HCT116 (cell line): ENCODE measurements at regions not wholly inside any gene's neighbourhood (a gene's known extent, or its start where the extent isn't known, plus 50 kb on each side); places are given as distances from the start of the nearest gene placed in this dataset.

Experiments used
- EGR1 ChIP-seq: IDR thresholded peaks from 2 replicates; pipeline ENCODE4 v1.6.1; 2012; ENCODE audit warnings: low read depth
- ELF1 ChIP-seq: IDR thresholded peaks from 2 replicates; pipeline ENCODE4 v1.6.1; 2012; ENCODE audit warnings: low read depth, borderline replicate concordance
- EZH2 ChIP-seq: fragments of 200-600 bp; sonication (generic); IDR thresholded peaks from 2 replicates; pipeline ENCODE4 v1.6.1; 2017; ENCODE audit warnings: antibody characterized with exemption, mixed run types
- EZH2phosphoT487 ChIP-seq: fragments of 200-600 bp; IDR thresholded peaks from 2 replicates; pipeline ENCODE4 v1.6.1; 2018; ENCODE audit warnings: antibody characterized with exemption, borderline replicate concordance
- JUND ChIP-seq: IDR thresholded peaks from 2 replicates; pipeline ENCODE4 v1.6.1; 2012
- POLR2A ChIP-seq: IDR thresholded peaks from 2 replicates; pipeline ENCODE4 v1.7.0; 2011; ENCODE audit warnings: borderline replicate concordance; ENCODE audit not compliant: insufficient read depth, insufficient read length; ENCODE audit errors: extremely low read depth
- POLR2AphosphoS5 ChIP-seq: IDR thresholded peaks from 2 replicates; pipeline ENCODE4 v1.6.1; 2011; ENCODE audit warnings: mild to moderate bottlenecking, low read depth, low read length, moderate library complexity
- SRF ChIP-seq: IDR thresholded peaks from 2 replicates; pipeline ENCODE4 v1.6.1; 2012; ENCODE audit warnings: low read depth
- YY1 ChIP-seq: IDR thresholded peaks from 2 replicates; pipeline ENCODE4 v1.6.1; 2011; ENCODE audit warnings: low read length, low read depth, moderate library complexity, mild to moderate bottlenecking; ENCODE audit not compliant: insufficient replicate concordance; ENCODE audit errors: extremely low read depth
- ZFX ChIP-seq: fragments of 450-650 bp; IDR thresholded peaks from 2 replicates; pipeline ENCODE4 v1.6.1; 2017
- ZNF274 ChIP-seq: fragments of 200-500 bp; sonication (Bioruptor generic); IDR thresholded peaks from 2 replicates; pipeline ENCODE4 v1.6.1; 2014; ENCODE audit warnings: mild to moderate bottlenecking, low read depth, low read length, inconsistent platforms
- TF ChIP-seq, protein P1 (sequence below), 3 experiments: fragments of 200-600 bp in 1 of 3; sonication (generic) in 1 of 3; IDR thresholded peaks in 2 of 3; conservative IDR thresholded peaks in 1 of 3; 2 replicates each; pipeline ENCODE4 v1.5.1; 2012 to 2017; ENCODE audit warnings: low read depth in 2 of 3, low read length in 2 of 3, antibody characterized with exemption in 1 of 3, borderline replicate concordance in 1 of 3, control low read depth in 1 of 3, mild to moderate bottlenecking in 1 of 3, mixed read lengths in 1 of 3, mixed run types in 1 of 3, moderate library complexity in 1 of 3; ENCODE audit not compliant: insufficient read depth in 1 of 3
- TF ChIP-seq, protein P2 (sequence below): IDR thresholded peaks from 2 replicates; pipeline ENCODE4 v1.6.1; 2012

DNA sequence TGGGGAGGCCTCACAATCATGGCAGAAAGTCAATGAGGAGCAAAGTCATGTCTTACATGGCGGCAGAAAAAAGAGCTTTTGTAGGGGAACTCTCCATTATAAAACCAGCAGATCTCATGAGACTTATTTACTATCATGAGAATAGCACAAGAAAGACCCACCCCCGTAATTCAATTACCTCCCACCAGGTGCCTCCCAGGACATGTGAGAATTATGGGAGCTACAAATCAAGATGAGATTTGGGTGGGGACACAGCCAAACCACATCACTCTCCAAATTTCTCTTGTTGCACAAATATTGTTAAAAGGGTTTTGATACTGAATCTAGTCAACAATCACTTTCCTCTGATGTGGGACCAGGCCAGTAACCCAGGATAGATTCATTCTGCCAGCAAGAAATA lies 1176.1 kb downstream of the CDH9 start:
- TF ChIP-seq POLR2A: no peak
- no peak for TF ChIP-seq ZNF274
- TF ChIP-seq EZH2: no peak
- TF ChIP-seq, protein P1, sequence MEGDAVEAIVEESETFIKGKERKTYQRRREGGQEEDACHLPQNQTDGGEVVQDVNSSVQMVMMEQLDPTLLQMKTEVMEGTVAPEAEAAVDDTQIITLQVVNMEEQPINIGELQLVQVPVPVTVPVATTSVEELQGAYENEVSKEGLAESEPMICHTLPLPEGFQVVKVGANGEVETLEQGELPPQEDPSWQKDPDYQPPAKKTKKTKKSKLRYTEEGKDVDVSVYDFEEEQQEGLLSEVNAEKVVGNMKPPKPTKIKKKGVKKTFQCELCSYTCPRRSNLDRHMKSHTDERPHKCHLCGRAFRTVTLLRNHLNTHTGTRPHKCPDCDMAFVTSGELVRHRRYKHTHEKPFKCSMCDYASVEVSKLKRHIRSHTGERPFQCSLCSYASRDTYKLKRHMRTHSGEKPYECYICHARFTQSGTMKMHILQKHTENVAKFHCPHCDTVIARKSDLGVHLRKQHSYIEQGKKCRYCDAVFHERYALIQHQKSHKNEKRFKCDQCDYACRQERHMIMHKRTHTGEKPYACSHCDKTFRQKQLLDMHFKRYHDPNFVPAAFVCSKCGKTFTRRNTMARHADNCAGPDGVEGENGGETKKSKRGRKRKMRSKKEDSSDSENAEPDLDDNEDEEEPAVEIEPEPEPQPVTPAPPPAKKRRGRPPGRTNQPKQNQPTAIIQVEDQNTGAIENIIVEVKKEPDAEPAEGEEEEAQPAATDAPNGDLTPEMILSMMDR (IDR thresholded peaks at IDR 0.05 in 2 of 3, conservative IDR thresholded peaks at IDR 0.05 in 1 of 3; ENCODE audit: borderline replicate concordance in 1 of 3, insufficient read depth in 1 of 3, low read depth in 2 of 3, low read length in 2 of 3): peak in 1 of 3 experiments; percentile 16; a peak in 1 of 6 replicates
- TF ChIP-seq, protein P2, sequence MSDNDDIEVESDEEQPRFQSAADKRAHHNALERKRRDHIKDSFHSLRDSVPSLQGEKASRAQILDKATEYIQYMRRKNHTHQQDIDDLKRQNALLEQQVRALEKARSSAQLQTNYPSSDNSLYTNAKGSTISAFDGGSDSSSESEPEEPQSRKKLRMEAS: no peak
- no peak for TF ChIP-seq EZH2phosphoT487
- TF ChIP-seq YY1: no peak
- TF ChIP-seq EGR1: no peak
- TF ChIP-seq POLR2AphosphoS5: no peak
- no peak for TF ChIP-seq ZFX
- no peak for TF ChIP-seq JUND
- TF ChIP-seq ELF1: no peak
- TF ChIP-seq SRF: no peak
